ENCODE measurements at regions not wholly inside any gene's neighbourhood (a gene's known extent, or its start where the extent isn't known, plus 50 kb on each side); places are given as distances from the start of the nearest gene placed in this dataset.
"Not testable (repeated sequence)": the region's sequence is repeated elsewhere in the genome, so short reads cannot be mapped to it uniquely, and the experiment has no call there.

- DNase-seq = no peak
These were observed 74.7 kb upstream of the SNTG2 start for GRCh38 chr2:875687-876615.

DNA sequence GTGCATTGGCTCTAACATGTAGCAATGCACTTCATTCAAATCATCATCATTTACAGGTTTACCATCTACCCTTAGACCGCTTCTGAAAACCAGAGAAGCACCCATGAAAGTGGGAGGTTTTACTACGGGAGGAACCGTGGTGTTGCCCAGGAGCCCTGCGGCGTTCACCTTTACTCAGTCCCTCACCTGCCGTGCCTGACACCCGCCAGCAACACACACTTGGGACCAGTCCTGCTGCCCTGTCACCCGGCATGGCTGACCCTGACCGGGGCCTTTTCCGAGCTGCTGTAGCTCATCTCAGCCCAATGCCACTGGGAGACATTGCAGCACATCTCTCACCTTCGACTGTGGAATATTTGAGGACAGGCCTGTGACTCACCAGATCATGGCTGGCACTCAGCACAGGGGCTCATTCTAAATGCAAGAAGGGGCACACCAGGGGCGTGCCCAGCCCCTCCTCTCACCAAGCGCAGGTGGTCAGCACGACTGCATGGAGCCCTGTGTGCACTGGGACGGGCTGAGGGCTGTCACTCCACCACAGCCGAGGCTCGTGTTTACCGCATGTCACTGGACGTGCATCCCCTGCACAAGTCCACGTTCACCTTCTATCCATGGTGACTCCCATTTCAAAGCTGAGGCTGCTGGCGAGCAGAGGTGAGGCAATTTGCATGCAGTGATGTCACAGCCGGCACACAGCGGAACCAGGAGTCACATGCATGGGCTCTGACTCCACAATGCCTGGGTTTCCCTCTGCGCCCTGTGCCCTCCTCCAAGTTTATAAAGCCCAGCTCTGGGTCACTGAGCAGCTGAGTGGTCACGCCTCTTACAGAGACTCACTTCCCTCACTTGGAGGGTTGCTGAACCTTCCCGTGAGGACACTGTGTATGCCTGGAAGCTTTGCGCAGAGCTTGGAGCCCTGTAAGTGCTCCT is 76.7 kb upstream of the SNTG2 start:
- DNase-seq = no peak

DNA sequence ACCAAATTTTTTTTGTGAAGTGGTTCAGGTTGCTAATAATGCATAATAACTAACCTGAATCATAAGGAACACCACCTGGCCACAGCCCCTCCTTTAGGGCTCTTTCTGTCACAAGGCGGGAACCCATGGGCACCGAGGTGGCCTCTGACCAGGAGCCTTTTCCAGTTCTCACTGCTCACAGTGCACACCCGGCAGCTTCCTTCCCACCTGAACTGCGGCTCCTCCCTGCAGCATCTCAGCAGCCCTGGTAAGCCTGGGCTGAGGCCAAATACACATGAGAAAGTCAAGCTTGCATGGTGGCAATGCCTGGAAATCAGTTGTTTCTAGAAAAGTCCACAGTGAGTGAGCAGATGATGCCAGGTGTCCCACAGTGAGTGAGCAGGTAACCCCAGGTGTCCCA is 77.6 kb upstream of the SNTG2 start:
- no peak for DNase-seq

GRCh38 chr2:871926-872680 is 78.5 kb upstream of the SNTG2 start:
- no peak for DNase-seq

GRCh38 chr2:871175-871727 is 79.4 kb upstream of the SNTG2 start:
- no peak for DNase-seq

DNA sequence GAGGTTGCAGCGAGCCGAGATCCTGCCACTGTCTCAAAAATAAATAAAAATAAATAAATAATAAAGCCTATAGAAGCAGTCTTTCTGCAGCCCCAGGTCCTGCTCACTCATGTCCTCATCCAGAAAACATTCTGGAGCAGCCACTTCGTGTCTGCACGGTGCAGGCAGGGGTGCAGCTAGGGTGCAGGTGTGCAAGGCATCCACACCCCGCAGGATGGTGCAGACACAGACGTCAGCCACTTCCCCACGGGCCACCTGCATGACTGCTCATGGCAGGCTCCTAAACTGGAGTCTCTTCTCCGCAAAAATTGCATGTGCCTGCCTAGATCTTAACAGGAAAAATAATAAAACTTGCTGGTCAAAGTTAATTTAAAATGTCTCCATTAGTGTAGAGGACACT is 80.2 kb upstream of the SNTG2 start:
- DNase-seq = no peak

DNA sequence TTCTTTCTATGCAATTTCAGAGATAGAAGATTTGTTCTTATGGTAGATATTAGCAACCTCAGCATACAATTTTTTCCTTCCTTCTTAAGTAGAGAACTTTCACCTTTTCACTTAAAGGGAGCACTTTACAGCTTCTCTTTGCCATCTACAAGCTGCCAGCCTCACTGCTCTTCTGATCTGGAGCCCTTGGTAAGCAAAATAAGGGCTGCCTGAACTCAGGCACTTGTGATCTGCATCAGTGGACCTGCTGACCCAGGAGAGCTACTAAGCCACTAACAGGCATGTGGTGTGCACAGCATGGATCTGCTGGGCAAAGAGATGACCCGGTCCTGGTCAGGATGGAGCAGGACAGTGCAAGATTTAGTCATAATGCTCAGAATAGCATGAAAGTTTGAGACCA is 80.8 kb upstream of the SNTG2 start:
- no peak for DNase-seq

DNA sequence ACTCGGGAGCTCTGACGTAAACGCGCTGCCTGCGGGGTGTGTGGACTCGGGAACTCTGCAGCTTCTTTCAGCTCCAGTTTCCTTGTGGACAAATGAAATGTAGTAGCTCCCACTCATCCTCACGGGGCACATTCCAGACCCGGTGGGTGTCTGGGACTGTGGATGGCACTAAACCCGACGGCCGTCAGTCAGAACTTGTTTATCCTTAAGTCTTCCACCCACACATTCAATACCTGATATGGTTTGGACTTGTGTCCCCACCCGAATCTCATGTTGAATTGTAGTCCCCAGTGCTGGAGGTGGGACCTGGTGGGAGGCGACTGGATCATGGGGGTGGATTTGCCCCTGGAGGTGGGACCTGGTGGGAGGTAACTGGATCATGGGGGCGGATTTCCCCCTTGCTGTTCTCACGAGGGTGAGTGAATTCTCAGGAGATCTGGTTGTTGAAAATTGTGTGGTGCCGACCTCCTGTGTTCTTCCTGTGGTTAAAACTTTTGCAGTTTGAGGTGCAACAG is 81.2 kb upstream of the SNTG2 start:
- no peak for DNase-seq

DNA sequence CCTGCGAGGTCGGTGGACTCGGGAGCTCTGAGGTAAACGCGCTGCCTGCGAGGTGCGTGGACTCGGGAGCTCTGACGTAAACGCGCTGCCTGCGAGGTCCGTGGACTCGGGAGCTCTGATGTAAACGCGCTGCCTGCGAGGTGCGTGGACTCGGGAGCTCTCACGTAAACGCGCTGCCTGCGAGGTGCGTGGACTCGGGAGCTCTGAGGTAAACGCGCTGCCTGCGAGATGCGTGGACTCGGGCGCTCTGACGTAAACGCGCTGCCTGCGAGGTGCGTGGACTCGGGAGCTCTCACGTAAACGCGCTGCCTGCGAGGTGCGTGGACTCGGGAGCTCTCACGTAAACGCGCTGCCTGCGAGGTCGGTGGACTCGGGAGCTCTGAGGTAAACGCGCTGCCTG is 81.8 kb upstream of the SNTG2 start:
- DNase-seq = not testable (repeated sequence)

GRCh38 chr2:867296-867695 is 83.4 kb upstream of the SNTG2 start:
- DNase-seq = no peak

- DNase-seq = no peak
These were observed 83.8 kb upstream of the SNTG2 start for GRCh38 chr2:866887-867286.

DNA sequence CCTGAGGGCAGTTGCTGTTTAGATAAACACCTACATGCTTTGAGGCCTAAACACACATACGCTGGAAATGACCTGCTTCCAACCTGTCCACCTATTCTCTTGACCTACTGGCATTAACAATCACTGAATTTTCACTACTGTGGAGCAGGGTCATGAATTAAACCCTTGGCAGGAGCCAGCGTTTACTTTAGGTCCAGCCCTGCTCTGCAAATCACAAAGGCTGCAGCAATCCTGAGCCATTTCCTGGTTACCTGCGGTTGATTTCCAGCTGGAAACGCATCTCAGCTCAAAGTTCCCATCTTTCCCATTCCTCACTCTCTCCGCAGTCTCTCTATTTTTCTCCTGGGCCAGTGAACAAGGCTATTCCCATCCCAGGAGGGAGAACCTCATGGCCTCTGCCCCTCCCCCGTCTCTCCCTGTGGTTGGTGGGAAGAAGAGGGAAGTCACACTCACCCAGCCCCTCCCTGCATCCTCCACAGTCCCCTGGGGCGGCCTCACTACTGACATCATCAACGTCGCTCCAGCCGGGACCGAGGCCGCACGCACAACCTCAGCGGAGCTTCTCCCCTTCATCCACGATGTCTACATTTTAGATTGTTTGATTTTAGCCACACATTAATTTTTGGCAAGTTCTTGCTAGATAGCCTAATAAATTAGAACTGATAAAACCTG is 84.5 kb upstream of the SNTG2 start:
- DNase-seq = no peak

DNA sequence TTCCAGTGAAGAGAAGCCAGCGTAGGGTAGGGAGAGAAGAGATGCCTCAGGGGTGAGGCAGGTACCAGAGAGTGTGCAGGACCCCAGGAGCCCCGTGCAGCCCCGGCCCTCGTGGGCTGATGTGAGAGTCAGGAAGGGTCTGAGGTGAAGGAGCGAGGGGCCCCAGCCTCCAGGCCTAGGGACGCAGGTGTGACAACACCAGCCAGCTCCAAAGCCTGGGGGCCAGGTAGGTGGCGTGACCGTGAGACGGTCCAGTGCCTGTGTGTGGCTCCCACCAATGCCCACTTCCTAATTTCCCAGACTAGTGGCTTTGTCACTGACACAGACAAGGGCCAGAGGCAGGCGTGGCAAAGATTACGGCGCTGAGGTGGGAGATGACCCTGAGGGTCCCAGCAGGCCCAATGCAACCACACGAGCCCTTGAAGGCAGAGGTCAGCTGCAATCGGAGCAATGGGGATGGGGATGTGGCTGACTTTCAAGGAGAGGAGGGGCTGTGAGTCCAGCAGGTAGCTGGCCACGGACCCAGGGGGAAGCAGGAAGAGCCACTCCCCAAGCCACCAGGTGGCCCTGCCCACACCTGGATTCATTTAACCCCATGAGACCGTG is 86.0 kb upstream of the SNTG2 start:
- no peak for DNase-seq

DNA sequence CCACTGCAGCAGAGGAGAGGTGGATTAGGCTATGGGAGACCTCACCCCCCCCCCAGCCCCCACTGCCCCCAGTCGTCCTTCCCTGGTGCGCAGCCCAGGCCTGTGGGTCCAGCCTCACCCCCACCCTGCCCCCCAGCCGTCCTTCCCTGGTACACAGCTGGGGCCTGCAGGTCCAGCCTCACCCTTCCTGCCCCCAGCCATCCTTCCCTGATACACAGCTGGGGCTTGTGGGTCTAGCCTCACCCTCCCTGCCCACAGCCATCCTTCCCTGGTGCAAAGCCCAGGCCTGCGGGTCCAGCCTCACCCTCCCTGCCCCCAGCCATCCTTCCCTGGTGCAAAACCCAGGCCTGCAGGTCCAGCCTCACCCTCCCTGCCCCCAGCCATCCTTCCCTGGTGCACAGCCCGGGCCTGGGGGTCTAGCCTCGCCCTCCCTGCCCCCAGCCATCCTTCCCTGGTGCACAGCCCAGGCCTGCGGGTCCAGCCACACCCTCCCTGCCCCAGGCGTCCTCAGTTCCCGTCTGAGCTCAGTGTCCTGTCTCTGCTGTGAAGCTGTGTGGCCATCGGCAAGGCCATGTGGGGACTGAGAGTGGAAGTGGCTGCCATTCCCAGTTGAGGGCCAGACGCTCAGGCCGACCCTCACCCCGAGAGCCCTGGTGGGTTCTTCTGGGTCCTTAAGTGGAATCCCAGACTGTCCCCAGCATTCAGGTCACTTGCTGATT is 86.8 kb upstream of the SNTG2 start:
- no peak for DNase-seq

GRCh38 chr2:862731-863466 is 87.8 kb upstream of the SNTG2 start:
- no peak for DNase-seq

DNA sequence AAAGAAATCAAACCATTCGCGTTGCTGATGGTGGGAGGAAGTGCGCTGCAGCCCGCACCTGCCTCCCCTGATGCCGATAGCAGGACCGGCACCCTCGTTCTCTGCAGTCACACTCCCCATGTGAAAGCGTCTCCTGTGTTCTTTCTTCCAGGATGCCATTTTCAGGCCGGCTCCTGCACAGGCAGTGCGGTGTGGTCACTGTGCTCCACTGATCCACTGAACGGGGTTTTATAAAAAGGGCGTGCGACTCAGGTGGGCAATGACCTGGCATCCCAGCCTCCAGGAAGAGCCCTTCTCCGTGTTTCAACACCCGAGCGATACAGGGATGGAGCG is 88.3 kb upstream of the SNTG2 start:
- DNase-seq = no peak

DNA sequence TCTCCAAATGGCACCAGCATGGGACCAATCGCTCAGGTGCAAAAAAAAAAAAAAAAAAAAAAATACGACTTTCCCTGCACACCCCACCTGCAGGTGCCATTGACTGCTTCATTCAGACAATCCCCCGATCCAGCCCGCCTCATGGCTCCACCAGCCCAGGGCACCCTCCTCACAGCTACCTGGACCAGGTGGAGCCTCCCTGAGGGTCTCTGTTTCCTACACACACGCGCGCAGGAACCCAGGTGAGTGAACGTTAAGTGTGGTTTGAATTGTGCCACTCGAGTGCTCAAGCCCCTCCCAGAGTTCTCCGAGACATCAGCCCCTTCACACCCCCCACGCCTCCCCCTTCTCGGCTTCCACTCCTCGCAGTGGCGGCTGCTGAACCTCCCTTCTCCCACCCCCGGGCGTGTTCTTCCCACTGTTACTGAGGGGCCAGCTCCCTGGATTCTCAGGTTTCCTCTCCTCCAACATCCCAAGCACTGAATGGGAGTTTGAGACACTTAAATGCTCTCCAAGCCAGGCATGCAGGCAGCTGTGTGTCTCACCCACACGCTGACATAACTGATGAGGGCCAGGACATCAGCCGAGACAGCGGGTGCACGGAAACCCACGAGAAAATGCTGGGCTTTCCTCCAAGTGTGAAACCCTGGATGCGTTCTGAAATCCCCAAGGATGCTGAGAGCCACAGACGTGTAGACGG is 88.8 kb upstream of the SNTG2 start:
- no peak for DNase-seq

GRCh38 chr2:860259-860855 is 90.3 kb upstream of the SNTG2 start:
- peak; percentile 23 for DNase-seq

GRCh38 chr2:858646-859045 is 92.0 kb upstream of the SNTG2 start:
- DNase-seq = no peak

Data from RPMI8226 (cell line).